GM21381 (cell line): ENCODE measurements at regions not wholly inside any gene's neighbourhood (a gene's known extent, or its start where the extent isn't known, plus 50 kb on each side); places are given as distances from the start of the nearest gene placed in this dataset.
"Not testable (repeated sequence)": the region's sequence is repeated elsewhere in the genome, so short reads cannot be mapped to it uniquely, and the experiment has no call there.

ENCODE experiments used
- ATAC-seq: cut with Tn5 transposase; IDR thresholded peaks from one replicate; pipeline ENCODE4 v1.9.1; 2021; ENCODE audit warnings: mild to moderate bottlenecking, moderate library complexity; ENCODE audit not compliant: unreplicated experiment

DNA sequence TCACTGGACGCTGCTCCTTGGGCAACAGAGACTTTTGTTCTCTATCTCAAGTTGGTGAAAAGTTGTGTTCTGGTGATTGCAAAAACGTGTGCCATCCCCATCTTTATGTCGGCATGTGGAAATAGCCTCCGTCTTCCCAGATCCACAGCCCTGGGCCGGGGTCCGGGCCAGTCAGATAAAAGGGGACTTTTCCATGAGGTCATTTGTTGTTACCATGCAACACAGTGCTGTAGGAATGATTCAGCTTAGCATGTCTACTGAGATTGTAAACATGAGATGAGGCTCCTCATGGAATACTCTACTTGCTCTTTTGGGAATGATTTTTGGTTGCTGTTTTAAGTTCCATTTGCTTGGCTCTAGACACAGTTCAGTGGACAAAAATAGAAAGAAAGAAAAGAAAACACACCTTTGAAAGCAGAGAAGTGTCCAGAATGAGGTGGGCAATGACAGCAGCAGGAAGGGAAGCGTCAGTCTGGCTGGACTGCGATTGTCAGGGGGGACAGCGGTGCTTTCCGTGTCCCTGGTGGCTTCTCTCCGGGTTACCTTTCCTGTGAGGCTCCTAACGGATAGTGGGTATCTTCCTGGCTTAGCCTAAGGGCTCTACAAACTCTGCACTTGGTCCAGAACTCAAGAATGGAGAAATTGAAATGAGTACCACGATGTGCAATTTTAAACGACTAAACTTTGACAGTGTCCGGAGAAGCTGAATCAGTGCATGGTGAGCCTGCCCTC is 91.6 kb downstream of the TEX29 start:
- ATAC-seq = no peak

GRCh38 chr13:111413407-111414187 is 93.2 kb downstream of the TEX29 start:
- no peak for ATAC-seq

DNA sequence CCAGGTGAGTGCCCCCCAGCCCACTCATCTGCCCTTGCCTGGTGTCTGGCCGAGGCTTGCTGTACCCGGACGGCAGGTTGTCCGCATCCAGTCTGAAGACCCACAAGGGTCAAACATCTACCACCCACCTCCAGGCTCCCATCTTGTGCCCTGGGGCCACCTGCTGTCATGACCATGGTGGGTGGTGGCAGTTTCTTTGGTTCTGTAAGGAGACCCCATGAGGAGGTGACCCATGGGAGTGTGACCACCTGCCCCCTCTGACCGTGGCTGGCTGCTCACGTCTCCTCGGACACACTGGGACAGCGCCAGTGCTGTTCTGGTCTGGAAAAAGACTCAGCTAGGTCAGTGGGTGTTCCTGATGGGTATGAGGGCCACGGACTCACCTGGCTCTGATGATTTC is 93.9 kb downstream of the TEX29 start:
- no peak for ATAC-seq

GRCh38 chr13:111415246-111415645 is 94.8 kb downstream of the TEX29 start:
- no peak for ATAC-seq

DNA sequence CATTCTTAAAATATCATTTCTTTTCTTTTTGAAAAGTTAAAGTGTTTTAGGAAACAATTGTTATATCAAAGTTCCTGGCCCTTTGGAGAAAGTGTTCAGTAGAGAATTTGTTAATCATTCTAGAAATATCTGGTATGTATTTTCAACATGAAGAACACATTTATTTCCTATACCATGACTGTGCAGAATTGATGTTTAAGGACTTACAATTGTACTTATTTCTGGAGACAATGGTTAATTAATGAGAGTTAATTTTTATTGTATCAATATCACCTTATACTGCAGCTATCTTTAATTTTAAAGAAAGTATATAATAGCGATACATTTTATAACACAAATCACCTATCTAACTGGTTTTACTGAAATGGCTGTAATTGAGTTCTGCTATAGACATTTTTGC is 95.3 kb downstream of the TEX29 start:
- no peak for ATAC-seq

- ATAC-seq = no peak
Measured at GRCh38 chr13:111418101-111418500, 97.7 kb downstream of the TEX29 start.

DNA sequence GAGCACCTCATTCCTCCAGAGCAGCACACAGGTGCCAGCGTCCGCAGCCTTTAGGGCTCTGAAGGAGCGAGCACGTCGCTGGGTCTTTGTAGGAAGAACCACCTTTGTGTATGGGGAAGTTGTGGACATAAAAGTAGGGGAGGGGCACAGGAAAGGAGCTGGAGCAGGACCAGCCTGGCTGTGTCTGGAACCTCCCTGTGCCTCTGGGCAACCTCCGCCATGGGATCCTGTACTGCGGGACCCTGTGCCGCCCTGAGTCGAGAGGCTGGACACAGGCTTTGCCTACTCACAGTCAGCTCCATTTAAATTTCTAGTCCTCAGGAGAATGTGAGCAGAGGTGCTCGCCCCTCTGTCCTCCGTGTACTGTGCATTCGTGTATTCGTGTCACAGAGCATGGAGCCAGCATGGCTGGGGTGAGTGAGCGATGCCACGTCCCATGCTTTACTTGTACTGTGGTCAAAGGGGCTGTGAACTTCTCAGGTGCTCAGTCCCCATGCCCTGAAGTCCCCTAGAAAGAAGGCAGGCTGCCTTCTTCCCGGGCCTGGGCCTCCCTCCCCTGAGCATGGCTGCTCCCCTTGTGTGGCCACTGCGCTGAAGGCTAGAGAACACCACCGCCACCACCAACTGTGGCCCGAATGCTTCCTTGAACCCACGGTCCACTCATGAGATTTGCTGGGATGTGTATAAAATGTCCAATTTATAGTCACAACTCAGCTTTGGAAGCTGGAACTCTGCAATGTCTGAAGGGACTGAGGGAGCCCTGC is 99.9 kb downstream of the TEX29 start:
- no peak for ATAC-seq

DNA sequence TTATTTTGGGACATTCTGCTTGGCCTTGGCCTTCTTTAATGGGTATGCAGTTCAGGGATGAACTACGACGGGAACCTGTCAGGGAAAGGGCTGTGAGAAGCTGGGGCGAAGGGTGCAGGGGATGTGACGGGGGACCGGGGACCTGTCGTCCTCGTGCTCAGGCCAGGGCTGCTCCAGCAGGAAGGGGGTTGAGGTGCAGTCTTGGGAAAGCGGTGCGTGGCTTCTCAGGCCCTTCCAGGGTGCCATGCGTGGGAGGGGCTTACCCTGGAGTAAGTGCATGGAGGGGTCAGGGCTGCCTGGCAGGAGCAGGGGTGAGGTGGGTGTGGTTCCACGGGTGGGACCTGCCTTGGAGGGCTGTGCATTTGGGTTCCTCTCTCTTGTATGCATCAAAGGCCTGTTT is 100.8 kb downstream of the TEX29 start:
- ATAC-seq = no peak

- no peak for ATAC-seq
Measured at GRCh38 chr13:111422348-111422747, 101.9 kb downstream of the TEX29 start.

DNA sequence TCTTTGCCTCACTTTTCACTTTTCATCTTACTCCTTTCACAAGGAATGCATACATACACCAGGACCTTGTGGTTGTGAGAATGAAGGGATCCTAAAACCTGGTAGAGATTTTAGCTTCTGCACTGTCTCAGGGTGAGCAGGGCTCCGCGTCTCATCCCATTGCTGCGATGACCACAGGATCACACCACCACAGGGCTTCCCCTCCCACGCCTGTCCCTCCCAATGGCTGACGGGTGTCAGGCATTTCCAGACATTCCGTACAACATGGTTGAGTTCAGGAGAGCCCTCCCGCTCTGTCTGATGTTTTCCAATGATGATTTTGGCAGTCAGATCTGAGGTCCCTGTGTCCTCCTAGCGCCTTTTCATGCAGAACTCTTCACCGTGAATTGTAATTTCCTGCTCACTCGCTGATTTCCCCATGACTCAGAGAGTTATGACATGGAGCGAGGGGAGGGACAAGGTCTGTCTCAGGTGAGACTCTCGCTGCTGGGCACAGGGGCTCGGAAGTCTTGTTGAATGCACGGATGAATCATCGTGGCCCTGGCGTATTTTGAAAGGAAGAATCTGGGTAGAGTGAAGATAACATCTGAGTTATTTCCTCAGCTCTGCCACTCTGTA is 102.8 kb downstream of the TEX29 start:
- no peak for ATAC-seq

GRCh38 chr13:111424134-111424533 is 103.7 kb downstream of the TEX29 start:
- no peak for ATAC-seq

DNA sequence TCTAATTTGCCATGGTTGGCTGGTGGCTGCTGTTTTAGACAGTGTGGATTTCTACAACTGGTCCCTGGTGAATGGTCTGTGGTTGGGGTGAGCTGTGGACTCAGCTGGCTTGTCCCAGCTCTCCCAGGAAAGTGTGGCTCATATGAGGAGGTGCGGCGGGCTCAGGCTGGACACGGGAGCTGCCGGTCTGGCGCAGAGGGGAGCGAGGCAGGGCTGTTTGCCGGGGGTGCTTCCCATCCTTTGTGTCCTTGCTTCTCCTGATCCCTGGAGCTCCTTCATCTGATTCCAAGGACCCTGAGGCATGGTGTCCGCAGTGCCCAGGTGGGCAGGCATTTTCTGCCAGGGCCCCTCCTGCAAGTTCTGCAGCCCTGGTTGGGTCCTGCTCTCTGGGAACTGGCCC is 104.9 kb downstream of the TEX29 start:
- no peak for ATAC-seq

- peak; percentile 66 for ATAC-seq
Measured at GRCh38 chr13:111429064-111429558, 108.7 kb downstream of the TEX29 start.

DNA sequence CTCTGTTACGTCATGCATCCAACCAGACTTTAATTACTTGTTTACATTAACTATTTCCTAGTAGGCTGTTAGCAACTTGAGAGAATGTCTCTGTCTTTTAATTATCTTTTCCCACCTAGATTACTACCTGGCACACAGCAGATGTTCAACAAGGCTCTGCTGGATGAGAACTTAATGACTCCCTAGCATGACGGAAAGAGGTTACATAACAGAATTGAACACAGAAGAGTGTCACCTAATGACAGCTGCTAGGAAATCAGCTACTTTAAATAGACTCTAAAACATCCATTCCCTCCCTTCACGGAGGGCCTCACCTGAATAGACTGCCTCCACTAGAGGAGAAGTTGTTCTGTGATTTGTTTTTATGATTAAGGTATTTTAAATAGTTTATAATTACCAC is 110.8 kb downstream of the TEX29 start:
- ATAC-seq = no peak

DNA sequence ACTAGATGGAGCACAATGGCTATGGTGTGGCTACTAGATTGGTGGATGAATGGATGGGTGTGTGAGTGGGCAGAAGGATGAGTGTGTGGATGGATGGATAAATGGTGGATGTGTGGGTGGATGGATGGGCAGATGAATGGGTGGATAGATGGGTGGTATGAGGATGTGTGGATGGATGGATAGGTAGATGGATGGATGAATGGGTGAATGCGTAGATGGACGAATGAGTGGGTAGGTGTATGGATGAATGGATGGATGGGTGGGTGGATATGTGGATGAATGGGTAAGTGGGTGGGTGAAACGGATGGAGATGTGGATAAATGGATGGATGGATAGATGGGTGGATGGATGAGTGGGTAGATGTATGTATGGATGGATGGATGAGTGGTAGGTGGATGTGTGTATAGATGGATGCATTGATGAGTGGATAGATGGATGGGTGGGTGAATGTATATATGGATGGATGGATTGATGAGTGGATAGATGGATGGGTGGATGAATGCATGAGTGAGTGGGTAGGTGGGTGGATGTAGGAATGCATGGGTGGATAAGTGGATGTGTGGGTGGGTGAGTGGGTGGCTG is 114.2 kb downstream of the TEX29 start:
- ATAC-seq = no peak

DNA sequence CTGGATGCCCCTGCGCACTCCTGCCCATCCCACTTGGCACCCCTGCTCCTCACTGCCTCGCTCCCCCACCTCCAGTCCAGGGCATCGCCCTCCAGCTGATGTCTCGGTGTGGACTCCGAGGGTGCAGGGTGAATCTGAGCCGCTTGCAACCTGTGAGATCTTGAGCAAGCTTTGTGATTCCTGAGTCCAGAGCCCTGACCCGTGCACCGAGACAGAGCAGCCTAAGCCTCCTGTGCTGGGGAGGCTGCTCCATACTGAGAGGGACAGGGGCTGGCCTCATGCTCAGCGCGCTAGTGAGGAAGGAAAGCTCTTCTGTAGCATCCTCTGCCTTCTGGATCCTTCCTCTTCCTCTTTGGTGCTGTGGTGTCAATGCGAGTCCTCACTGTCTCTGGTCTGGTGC is 116.0 kb downstream of the TEX29 start:
- no peak for ATAC-seq

DNA sequence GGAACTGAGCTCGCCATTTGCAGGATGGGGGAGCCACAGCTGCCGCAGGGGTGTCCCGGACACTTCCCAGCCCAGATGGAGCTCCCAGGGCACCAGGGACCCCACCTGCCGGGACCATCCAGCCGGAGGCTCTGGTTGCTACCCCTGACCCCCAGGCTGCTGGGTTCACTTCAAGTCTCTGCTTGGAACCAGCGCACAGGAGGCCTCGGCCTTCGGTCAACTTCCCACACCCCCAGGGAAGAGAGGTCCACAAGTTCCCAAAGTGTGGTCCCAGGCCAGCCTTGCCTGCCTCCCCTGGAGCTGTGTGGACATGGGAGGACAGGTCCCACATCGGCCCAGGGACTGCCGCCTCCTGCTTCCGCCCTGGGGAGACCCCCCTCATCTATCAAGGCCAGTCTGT is 117.0 kb downstream of the TEX29 start:
- ATAC-seq = no peak

GRCh38 chr13:111437856-111438547 is 117.6 kb downstream of the TEX29 start:
- no peak for ATAC-seq

DNA sequence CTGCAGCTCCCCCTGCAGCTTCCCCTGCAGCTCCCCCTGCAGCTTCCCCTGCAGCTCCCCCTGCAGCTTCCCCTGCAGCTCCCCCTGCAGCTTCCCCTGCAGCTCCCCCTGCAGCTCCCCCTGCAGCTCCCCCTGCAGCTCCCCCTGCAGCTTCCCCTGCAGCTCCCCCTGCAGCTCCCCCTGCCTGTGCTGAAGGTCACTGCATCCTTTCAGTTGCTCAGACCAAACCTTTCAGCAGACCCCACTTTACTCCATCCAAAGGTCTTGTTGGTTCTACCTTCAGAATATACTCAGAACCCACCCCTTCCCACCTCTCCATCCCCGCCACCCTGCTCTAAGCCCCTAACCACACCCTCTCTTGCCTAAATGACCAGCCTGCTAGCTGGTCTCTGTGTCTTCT is 120.0 kb downstream of the TEX29 start:
- not testable (repeated sequence) for ATAC-seq

DNA sequence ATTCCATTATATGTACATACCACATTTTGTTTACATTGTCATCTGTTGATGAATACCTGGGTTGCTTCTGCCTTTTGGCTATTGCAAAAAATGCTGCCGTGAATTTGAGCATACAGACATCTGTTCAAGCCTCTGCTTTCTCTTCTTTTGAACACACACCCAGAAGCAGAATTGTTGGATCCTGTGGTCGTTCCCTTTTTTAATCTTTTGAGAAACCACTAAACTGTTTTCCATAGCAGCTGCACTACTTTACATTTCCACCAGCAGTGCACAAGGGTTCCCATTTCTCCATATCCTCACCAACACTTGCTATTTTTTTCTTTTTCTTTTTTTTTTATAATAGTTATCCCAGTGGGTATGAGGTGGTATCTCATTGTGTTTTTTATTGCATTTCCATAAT is 123.5 kb downstream of the TEX29 start:
- no peak for ATAC-seq
